WTC11 (cell line): ENCODE measurements at regions not wholly inside any gene's neighbourhood (a gene's known extent, or its start where the extent isn't known, plus 50 kb on each side); places are given as distances from the start of the nearest gene placed in this dataset.

Experiments used
- ATAC-seq: fragments of 200-7000 bp; cut with Tn5 transposase; 2 replicates; pipeline ENCODE4 v1.10.0; 2021; ENCODE audit warnings: mild to moderate bottlenecking, moderate library complexity
- CTCF ChIA-PET: fragments of 300-600 bp; sonication (Branson Sonifier 250); formaldehyde crosslinking; loops from one replicate; lab custom pipeline; 2021; ENCODE audit warnings: antibody characterized with exemption; lab: Charles Lee
- POLR2A ChIA-PET: fragments of 350-600 bp; sonication (Branson Sonifier 250); formaldehyde crosslinking; loops from one replicate; lab custom pipeline; 2021; ENCODE audit warnings: antibody characterized with exemption; lab: Charles Lee
- DNase-seq: peaks from one replicate; pipeline ENCODE4 v3.0.0; 2021; ENCODE audit warnings: low spot score
- H3K27ac Mint-ChIP-seq: 2 replicates; pipeline ENCODE4 v1.8.0; 2021; ENCODE audit warnings: mixed read lengths
- H3K27me3 Mint-ChIP-seq: 2 replicates; pipeline ENCODE4 v1.8.0; 2021; ENCODE audit warnings: low read depth, mild to moderate bottlenecking, moderate library complexity, mixed read lengths
- H3K36me3 Mint-ChIP-seq: 2 replicates; pipeline ENCODE4 v1.8.0; 2021; ENCODE audit warnings: mixed read lengths
- H3K4me1 Mint-ChIP-seq: 2 replicates; pipeline ENCODE4 v1.8.0; 2022; ENCODE audit warnings: mixed read lengths
- H3K4me3 Mint-ChIP-seq: 2 replicates; pipeline ENCODE4 v1.8.0; 2021; ENCODE audit warnings: mild to moderate bottlenecking, moderate library complexity, mixed read lengths
- H3K9me3 Mint-ChIP-seq: 2 replicates; pipeline ENCODE4 v1.8.0; 2021; ENCODE audit warnings: mixed read lengths
- ATF1 ChIP-seq: sonication (generic); formaldehyde crosslinking; IDR thresholded peaks from 2 replicates; pipeline ENCODE4 v1.8.1; 2023; ENCODE audit warnings: mild to moderate bottlenecking, moderate library complexity, missing genetic modification reagents
- ELF4 ChIP-seq: sonication (generic); formaldehyde crosslinking; IDR thresholded peaks from 2 replicates; pipeline ENCODE4 v1.8.1; 2022; ENCODE audit warnings: low read depth, mild to moderate bottlenecking, moderate library complexity, missing genetic modification reagents
- ETV6 ChIP-seq: sonication (generic); formaldehyde crosslinking; IDR thresholded peaks from 2 replicates; pipeline ENCODE4 v1.8.1; 2022; ENCODE audit warnings: mild to moderate bottlenecking, missing genetic modification reagents
- FOXJ3 ChIP-seq: sonication (generic); formaldehyde crosslinking; IDR thresholded peaks from 2 replicates; pipeline ENCODE4 v1.9.0; 2021; ENCODE audit warnings: missing genetic modification reagents, mild to moderate bottlenecking, borderline replicate concordance
- FOXK1 ChIP-seq: sonication (generic); formaldehyde crosslinking; IDR thresholded peaks from 2 replicates; pipeline ENCODE4 v1.8.0; 2022; ENCODE audit warnings: mild to moderate bottlenecking, moderate library complexity, missing genetic modification reagents
- GTF2I ChIP-seq: fragments of 250-450 bp; sonication (Bioruptor Pico); conservative IDR thresholded peaks from 2 replicates; pipeline ENCODE4 v1.4.0; 2021; ENCODE audit warnings: mild to moderate bottlenecking
- MXD4 ChIP-seq: fragments of 250-450 bp; sonication (Bioruptor Pico); IDR thresholded peaks from 2 replicates; pipeline ENCODE4 v1.8.0; 2021; ENCODE audit warnings: mild to moderate bottlenecking, moderate library complexity, borderline replicate concordance
- NFATC4 ChIP-seq: fragments of 250-450 bp; sonication (Bioruptor Pico); IDR thresholded peaks from 2 replicates; pipeline ENCODE4 v1.9.0; 2021; ENCODE audit warnings: mild to moderate bottlenecking
- NR1H2 ChIP-seq: sonication (generic); formaldehyde crosslinking; IDR thresholded peaks from 2 replicates; pipeline ENCODE4 v1.9.0; 2021; ENCODE audit warnings: mild to moderate bottlenecking, moderate library complexity, missing genetic modification reagents
- PRRX2 ChIP-seq: fragments of 250-450 bp; sonication (Bioruptor Pico); IDR thresholded peaks from 2 replicates; pipeline ENCODE4 v1.8.0; 2021; ENCODE audit warnings: mild to moderate bottlenecking
- RELA ChIP-seq: sonication (generic); formaldehyde crosslinking; IDR thresholded peaks from 2 replicates; pipeline ENCODE4 v1.8.1; 2022; ENCODE audit warnings: missing genetic modification reagents, mild to moderate bottlenecking, borderline replicate concordance
- SP1 ChIP-seq: sonication (generic); formaldehyde crosslinking; conservative IDR thresholded peaks from 2 replicates; pipeline ENCODE4 v1.8.1; 2022; ENCODE audit warnings: missing genetic modification reagents
- ZBTB21 ChIP-seq: sonication (generic); formaldehyde crosslinking; IDR thresholded peaks from 2 replicates; pipeline ENCODE4 v1.8.1; 2023; ENCODE audit warnings: mild to moderate bottlenecking, missing genetic modification reagents, borderline replicate concordance
- ZNF263 ChIP-seq: sonication (generic); formaldehyde crosslinking; IDR thresholded peaks from 2 replicates; pipeline ENCODE4 v1.8.1; 2022; ENCODE audit warnings: low read depth, mild to moderate bottlenecking, moderate library complexity, missing genetic modification reagents
- ZNF317 ChIP-seq: sonication (generic); formaldehyde crosslinking; IDR thresholded peaks from 2 replicates; pipeline ENCODE4 v1.8.1; 2023; ENCODE audit warnings: low read depth, mild to moderate bottlenecking, moderate library complexity, missing genetic modification reagents, borderline replicate concordance
- ZNF425 ChIP-seq: fragments of 250-450 bp; sonication (Bioruptor Pico); conservative IDR thresholded peaks from 2 replicates; pipeline ENCODE4 v1.9.0; 2021; ENCODE audit warnings: mild to moderate bottlenecking
- ZNF512 ChIP-seq: sonication (generic); formaldehyde crosslinking; IDR thresholded peaks from 2 replicates; pipeline ENCODE4 v1.8.1; 2022; ENCODE audit warnings: missing genetic modification reagents, borderline replicate concordance
- TF ChIP-seq, protein P1 (sequence below): sonication (generic); formaldehyde crosslinking; IDR thresholded peaks from 2 replicates; pipeline ENCODE4 v1.8.0; 2023; ENCODE audit warnings: mild to moderate bottlenecking, missing genetic modification reagents
- TF ChIP-seq, protein P2 (sequence below): sonication (generic); formaldehyde crosslinking; IDR thresholded peaks from 2 replicates; pipeline ENCODE4 v1.8.0; 2022; ENCODE audit warnings: mild to moderate bottlenecking, missing genetic modification reagents
- TF ChIP-seq, protein P3 (sequence below): sonication (generic); formaldehyde crosslinking; conservative IDR thresholded peaks from 2 replicates; pipeline ENCODE4 v1.8.1; 2023; ENCODE audit warnings: mild to moderate bottlenecking, low read depth, missing genetic modification reagents, moderate library complexity

DNA sequence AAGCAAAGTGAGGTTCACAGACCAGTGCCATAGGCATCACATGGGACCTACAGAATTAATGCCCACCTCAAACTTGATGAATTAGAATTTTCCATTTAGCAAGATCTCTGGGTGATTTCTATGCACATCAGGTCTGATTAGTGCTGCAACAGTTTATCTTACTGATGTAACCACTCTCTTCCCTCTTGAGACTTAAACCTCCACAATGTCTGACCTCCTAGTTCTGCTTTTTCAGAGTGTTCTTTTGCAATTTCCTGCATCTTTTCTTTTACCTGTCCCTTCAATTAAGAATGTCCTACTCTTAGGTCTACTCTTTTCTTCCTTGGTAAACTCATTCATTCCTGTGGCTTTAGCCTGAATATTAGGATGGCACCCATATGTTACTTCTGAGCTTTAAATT lies 615.3 kb downstream of the TFAP2A start:
- TF ChIP-seq, protein P1, sequence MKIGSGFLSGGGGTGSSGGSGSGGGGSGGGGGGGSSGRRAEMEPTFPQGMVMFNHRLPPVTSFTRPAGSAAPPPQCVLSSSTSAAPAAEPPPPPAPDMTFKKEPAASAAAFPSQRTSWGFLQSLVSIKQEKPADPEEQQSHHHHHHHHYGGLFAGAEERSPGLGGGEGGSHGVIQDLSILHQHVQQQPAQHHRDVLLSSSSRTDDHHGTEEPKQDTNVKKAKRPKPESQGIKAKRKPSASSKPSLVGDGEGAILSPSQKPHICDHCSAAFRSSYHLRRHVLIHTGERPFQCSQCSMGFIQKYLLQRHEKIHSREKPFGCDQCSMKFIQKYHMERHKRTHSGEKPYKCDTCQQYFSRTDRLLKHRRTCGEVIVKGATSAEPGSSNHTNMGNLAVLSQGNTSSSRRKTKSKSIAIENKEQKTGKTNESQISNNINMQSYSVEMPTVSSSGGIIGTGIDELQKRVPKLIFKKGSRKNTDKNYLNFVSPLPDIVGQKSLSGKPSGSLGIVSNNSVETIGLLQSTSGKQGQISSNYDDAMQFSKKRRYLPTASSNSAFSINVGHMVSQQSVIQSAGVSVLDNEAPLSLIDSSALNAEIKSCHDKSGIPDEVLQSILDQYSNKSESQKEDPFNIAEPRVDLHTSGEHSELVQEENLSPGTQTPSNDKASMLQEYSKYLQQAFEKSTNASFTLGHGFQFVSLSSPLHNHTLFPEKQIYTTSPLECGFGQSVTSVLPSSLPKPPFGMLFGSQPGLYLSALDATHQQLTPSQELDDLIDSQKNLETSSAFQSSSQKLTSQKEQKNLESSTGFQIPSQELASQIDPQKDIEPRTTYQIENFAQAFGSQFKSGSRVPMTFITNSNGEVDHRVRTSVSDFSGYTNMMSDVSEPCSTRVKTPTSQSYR (CRISPR knock-in tag) = no peak
- no peak for TF ChIP-seq ELF4 (CRISPR knock-in tag)
- TF ChIP-seq GTF2I (CRISPR knock-in tag) = no peak
- no peak for TF ChIP-seq FOXJ3 (CRISPR knock-in tag)
- TF ChIP-seq ZNF317 (CRISPR knock-in tag) = no peak
- TF ChIP-seq, protein P2, sequence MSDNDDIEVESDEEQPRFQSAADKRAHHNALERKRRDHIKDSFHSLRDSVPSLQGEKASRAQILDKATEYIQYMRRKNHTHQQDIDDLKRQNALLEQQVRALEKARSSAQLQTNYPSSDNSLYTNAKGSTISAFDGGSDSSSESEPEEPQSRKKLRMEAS (CRISPR knock-in tag) = no peak
- TF ChIP-seq PRRX2 (CRISPR knock-in tag) = no peak
- no peak for TF ChIP-seq NR1H2 (CRISPR knock-in tag)
- no peak for TF ChIP-seq ZBTB21 (CRISPR knock-in tag)
- TF ChIP-seq ATF1 (CRISPR knock-in tag) = no peak
- TF ChIP-seq ZNF512 (CRISPR knock-in tag) = no peak
- no peak for TF ChIP-seq ZNF425 (CRISPR knock-in tag)
- Mint-ChIP-seq H3K36me3 (no peaks in the 10 kb centered on the region), H3K4me1 (peaks cover 28% of the 10 kb centered on the region), H3K9me3 (no peaks in the 10 kb centered on the region), H3K4me3 (no peak overlapping the region), H3K27me3 (no peaks in the 10 kb centered on the region), H3K27ac (no peak overlapping the region)
- ChIA-PET POLR2A (no interaction called here), CTCF (no interaction called here)
- DNase-seq (no peak), ATAC-seq (no peak)

DNA sequence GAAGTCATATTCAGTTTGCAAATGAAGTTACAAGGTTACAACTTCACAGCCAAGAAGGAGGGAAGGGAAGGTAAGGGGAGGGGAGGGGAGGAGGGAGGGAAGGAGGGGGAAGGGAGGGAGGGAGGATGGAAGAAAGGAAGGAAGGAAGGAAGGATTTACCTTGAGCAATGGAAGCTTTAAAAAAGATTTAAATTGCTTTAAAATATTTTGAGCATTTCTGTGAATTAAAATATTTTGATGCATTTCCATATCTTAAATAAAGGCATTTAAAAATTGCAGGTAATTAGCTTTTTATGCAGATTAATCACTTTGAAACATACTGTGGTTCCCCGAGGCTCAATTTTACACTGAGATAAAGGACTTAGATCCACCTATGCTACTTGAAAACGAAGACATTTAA lies 618.0 kb downstream of the TFAP2A start:
- no peak for ATAC-seq
- Mint-ChIP-seq H3K27ac (no peak overlapping the region), H3K4me1 (peaks cover 29% of the 10 kb centered on the region), H3K9me3 (no peaks in the 10 kb centered on the region), H3K36me3 (no peaks in the 10 kb centered on the region), H3K27me3 (no peaks in the 10 kb centered on the region), H3K4me3 (no peak overlapping the region)
- TF ChIP-seq ZBTB21 (CRISPR knock-in tag) = no peak
- TF ChIP-seq NFATC4 (CRISPR knock-in tag) = no peak
- no peak for TF ChIP-seq MXD4 (CRISPR knock-in tag)
- no peak for TF ChIP-seq ETV6 (CRISPR knock-in tag)
- TF ChIP-seq FOXK1 (CRISPR knock-in tag) = no peak
- TF ChIP-seq, protein P3, sequence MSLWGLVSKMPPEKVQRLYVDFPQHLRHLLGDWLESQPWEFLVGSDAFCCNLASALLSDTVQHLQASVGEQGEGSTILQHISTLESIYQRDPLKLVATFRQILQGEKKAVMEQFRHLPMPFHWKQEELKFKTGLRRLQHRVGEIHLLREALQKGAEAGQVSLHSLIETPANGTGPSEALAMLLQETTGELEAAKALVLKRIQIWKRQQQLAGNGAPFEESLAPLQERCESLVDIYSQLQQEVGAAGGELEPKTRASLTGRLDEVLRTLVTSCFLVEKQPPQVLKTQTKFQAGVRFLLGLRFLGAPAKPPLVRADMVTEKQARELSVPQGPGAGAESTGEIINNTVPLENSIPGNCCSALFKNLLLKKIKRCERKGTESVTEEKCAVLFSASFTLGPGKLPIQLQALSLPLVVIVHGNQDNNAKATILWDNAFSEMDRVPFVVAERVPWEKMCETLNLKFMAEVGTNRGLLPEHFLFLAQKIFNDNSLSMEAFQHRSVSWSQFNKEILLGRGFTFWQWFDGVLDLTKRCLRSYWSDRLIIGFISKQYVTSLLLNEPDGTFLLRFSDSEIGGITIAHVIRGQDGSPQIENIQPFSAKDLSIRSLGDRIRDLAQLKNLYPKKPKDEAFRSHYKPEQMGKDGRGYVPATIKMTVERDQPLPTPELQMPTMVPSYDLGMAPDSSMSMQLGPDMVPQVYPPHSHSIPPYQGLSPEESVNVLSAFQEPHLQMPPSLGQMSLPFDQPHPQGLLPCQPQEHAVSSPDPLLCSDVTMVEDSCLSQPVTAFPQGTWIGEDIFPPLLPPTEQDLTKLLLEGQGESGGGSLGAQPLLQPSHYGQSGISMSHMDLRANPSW (CRISPR knock-in tag) = no peak
- TF ChIP-seq ZNF263 (CRISPR knock-in tag) = no peak
- TF ChIP-seq RELA = no peak
- TF ChIP-seq GTF2I (CRISPR knock-in tag) = no peak
- no peak for TF ChIP-seq SP1
- CTCF ChIA-PET = no interaction called here
- POLR2A ChIA-PET = no interaction called here
- no peak for DNase-seq
